Fibroblast of lung (primary cell): ENCODE measurements at regions not wholly inside any gene's neighbourhood (a gene's known extent, or its start where the extent isn't known, plus 50 kb on each side); places are given as distances from the start of the nearest gene placed in this dataset.

Experiments used
- DNase-seq, 2 donors: peaks; one replicate each; pipeline versions ENCODE4 v3.0.0 to v3.0.0-alpha.2; 2010; ENCODE audit warnings: low read depth in 2 of 2
- H2AFZ ChIP-seq: 2 replicates; pipeline ENCODE4 v1.5.1; 2012; ENCODE audit warnings: low read length, control low read depth, inconsistent platforms
- H3K27ac ChIP-seq: 2 replicates; pipeline ENCODE4 v1.5.1; 2011; ENCODE audit warnings: low read length, control low read depth; ENCODE audit not compliant: insufficient read depth
- H3K27me3 ChIP-seq: 2 replicates; pipeline ENCODE4 v1.5.1; 2011; ENCODE audit warnings: mild to moderate bottlenecking, low read length; ENCODE audit not compliant: control insufficient read depth, insufficient read depth
- H3K36me3 ChIP-seq: 2 replicates; pipeline ENCODE4 v1.5.1; 2011; ENCODE audit warnings: low read length; ENCODE audit not compliant: control insufficient read depth, insufficient read depth
- H3K4me1 ChIP-seq: 2 replicates; pipeline ENCODE4 v1.5.1; 2011; ENCODE audit warnings: low read length; ENCODE audit not compliant: control insufficient read depth, insufficient read depth; ENCODE audit errors: extremely low read depth
- H3K4me2 ChIP-seq: 2 replicates; pipeline ENCODE4 v1.5.1; 2011; ENCODE audit warnings: low read length, control low read depth; ENCODE audit not compliant: insufficient read depth; ENCODE audit errors: extremely low read depth
- H3K4me3 ChIP-seq, 4 experiments: fragments of 200-600 bp in 1 of 4; sonication (generic) in 1 of 4; replicated peaks in 1 of 4; 2 replicates each; pipeline ENCODE4 v1.5.1; 2011 to 2016; ENCODE audit warnings: low read length in 4 of 4, low read depth in 3 of 4, mild to moderate bottlenecking in 3 of 4, control low read depth in 2 of 4, inconsistent platforms in 1 of 4, mixed read lengths in 1 of 4; ENCODE audit not compliant: insufficient read depth in 1 of 4; ENCODE audit errors: control extremely low read depth in 1 of 4
- H3K79me2 ChIP-seq: 2 replicates; pipeline ENCODE4 v1.5.1; 2012; ENCODE audit warnings: mild to moderate bottlenecking, low read length, inconsistent platforms; ENCODE audit not compliant: control insufficient read depth, insufficient read depth
- H3K9ac ChIP-seq: 2 replicates; pipeline ENCODE4 v1.5.1; 2011; ENCODE audit warnings: mild to moderate bottlenecking, low read length, control low read depth; ENCODE audit not compliant: insufficient read depth
- H3K9me3 ChIP-seq: 2 replicates; pipeline ENCODE4 v1.5.1; 2012; ENCODE audit warnings: low read depth, low read length; ENCODE audit not compliant: control insufficient read depth, insufficient read depth
- H4K20me1 ChIP-seq: 2 replicates; pipeline ENCODE4 v1.5.1; 2011; ENCODE audit warnings: low read length; ENCODE audit not compliant: control insufficient read depth, insufficient read depth; ENCODE audit errors: extremely low read depth
- CTCF ChIP-seq, 2 donors: IDR thresholded peaks in 1 of 2; conservative IDR thresholded peaks in 1 of 2; 1 replicate in 1 of 2; 2 replicates in 1 of 2; pipeline ENCODE4 v1.5.1; 2011 to 2012; ENCODE audit warnings: low read length in 2 of 2, control low read depth in 1 of 2, inconsistent platforms in 1 of 2, low read depth in 1 of 2, mild to moderate bottlenecking in 1 of 2
- EZH2 ChIP-seq: IDR thresholded peaks from 2 replicates; pipeline ENCODE4 v1.5.1; 2012; ENCODE audit warnings: low read length, control low read depth, mild to moderate bottlenecking; ENCODE audit errors: missing control alignments

- Histone ChIP-seq H3K79me2 (no peaks in the 10 kb centered on the region), H4K20me1 (no peaks in the 10 kb centered on the region), H3K27me3 (no peaks in the 10 kb centered on the region), H3K9ac (no peak overlapping the region), H3K9me3 (no peaks in the 10 kb centered on the region), H2AFZ (no peak overlapping the region), H3K27ac (no peak overlapping the region), H3K4me3 (no peak overlapping the region), H3K4me1 (no peaks in the 10 kb centered on the region), H3K36me3 (no peaks in the 10 kb centered on the region), H3K4me2 (no peak overlapping the region)
- no peak for TF ChIP-seq CTCF (conservative IDR thresholded peaks at IDR 0.05 in 1 of 2, IDR thresholded peaks at IDR 0.05 in 1 of 2; ENCODE audit: low read depth in 1 of 2, low read length in 2 of 2)
- TF ChIP-seq EZH2, result no peak
- DNase-seq, result no peak
These were observed 1764.1 kb upstream of the CELF4 start for GRCh38 chr18:39329496-39330275.

- no peaks in the 10 kb centered on the region for H3K36me3 ChIP-seq
- H2AFZ ChIP-seq, result no peak overlapping the region
- no peak for DNase-seq
- no peak overlapping the region for H3K27ac ChIP-seq
- H3K79me2 ChIP-seq, result no peaks in the 10 kb centered on the region
- H3K27me3 ChIP-seq, result no peaks in the 10 kb centered on the region
- TF ChIP-seq EZH2, result no peak
- no peak for TF ChIP-seq CTCF (conservative IDR thresholded peaks at IDR 0.05 in 1 of 2, IDR thresholded peaks at IDR 0.05 in 1 of 2; ENCODE audit: low read depth in 1 of 2, low read length in 2 of 2)
- H3K9ac ChIP-seq, result no peak overlapping the region
- no peaks in the 10 kb centered on the region for H3K4me1 ChIP-seq
- no peak overlapping the region for H3K4me2 ChIP-seq
- no peaks in the 10 kb centered on the region for H4K20me1 ChIP-seq
- no peaks in the 10 kb centered on the region for H3K9me3 ChIP-seq
- H3K4me3 ChIP-seq, result no peak overlapping the region
These were observed 1761.2 kb upstream of the CELF4 start for GRCh38 chr18:39326772-39327171.

GRCh38 chr18:39325973-39326372, 1760.4 kb upstream of the CELF4 start:
- H3K9ac ChIP-seq, result no peak overlapping the region
- TF ChIP-seq EZH2, result no peak
- no peak for TF ChIP-seq CTCF (conservative IDR thresholded peaks at IDR 0.05 in 1 of 2, IDR thresholded peaks at IDR 0.05 in 1 of 2; ENCODE audit: low read depth in 1 of 2, low read length in 2 of 2)
- H3K27ac ChIP-seq, result no peak overlapping the region
- no peaks in the 10 kb centered on the region for H4K20me1 ChIP-seq
- DNase-seq, result no peak
- no peaks in the 10 kb centered on the region for H3K27me3 ChIP-seq
- H2AFZ ChIP-seq, result no peak overlapping the region
- no peaks in the 10 kb centered on the region for H3K36me3 ChIP-seq
- H3K4me3 ChIP-seq, result no peak overlapping the region
- H3K9me3 ChIP-seq, result no peaks in the 10 kb centered on the region
- no peaks in the 10 kb centered on the region for H3K4me1 ChIP-seq
- no peak overlapping the region for H3K4me2 ChIP-seq
- H3K79me2 ChIP-seq, result no peaks in the 10 kb centered on the region
